ENCODE measurements at regions not wholly inside any gene's neighbourhood (a gene's known extent, or its start where the extent isn't known, plus 50 kb on each side); places are given as distances from the start of the nearest gene placed in this dataset.

- TF ChIP-seq, protein P1, sequence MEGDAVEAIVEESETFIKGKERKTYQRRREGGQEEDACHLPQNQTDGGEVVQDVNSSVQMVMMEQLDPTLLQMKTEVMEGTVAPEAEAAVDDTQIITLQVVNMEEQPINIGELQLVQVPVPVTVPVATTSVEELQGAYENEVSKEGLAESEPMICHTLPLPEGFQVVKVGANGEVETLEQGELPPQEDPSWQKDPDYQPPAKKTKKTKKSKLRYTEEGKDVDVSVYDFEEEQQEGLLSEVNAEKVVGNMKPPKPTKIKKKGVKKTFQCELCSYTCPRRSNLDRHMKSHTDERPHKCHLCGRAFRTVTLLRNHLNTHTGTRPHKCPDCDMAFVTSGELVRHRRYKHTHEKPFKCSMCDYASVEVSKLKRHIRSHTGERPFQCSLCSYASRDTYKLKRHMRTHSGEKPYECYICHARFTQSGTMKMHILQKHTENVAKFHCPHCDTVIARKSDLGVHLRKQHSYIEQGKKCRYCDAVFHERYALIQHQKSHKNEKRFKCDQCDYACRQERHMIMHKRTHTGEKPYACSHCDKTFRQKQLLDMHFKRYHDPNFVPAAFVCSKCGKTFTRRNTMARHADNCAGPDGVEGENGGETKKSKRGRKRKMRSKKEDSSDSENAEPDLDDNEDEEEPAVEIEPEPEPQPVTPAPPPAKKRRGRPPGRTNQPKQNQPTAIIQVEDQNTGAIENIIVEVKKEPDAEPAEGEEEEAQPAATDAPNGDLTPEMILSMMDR (conservative IDR thresholded peaks at IDR 0.05; ENCODE audit: low read depth, low read length) = no peak
- DNase-seq (ENCODE audit: low read depth) = no peak
- H3K4me3 ChIP-seq (ENCODE audit: low read length) = no peak overlapping the region
Measured at GRCh38 chr11:130616573-130616972, 168.1 kb downstream of the ADAMTS15 start.

DNA sequence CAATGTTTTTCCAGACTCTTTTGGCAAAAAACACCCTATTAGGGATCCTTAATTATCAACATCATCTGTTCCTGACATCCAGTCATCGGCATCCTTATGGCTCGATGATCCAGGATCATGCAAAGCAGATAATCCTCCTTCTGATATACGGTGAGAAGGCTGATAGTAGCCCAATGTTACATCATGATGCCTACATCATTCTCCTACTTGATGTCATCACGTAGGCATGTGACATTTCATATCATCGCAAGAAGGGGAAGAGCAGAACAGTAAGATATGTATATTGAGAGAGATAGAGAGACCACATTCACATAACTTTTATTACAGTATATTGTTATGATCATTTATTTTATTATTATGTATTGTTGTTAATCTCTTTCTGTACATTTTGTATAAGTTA is 168.6 kb downstream of the ADAMTS15 start:
- no peak overlapping the region for H3K4me3 ChIP-seq (ENCODE audit: low read length)
- no peak for DNase-seq (ENCODE audit: low read depth)
- TF ChIP-seq, protein P1 (conservative IDR thresholded peaks at IDR 0.05; ENCODE audit: low read depth, low read length) = no peak

DNA sequence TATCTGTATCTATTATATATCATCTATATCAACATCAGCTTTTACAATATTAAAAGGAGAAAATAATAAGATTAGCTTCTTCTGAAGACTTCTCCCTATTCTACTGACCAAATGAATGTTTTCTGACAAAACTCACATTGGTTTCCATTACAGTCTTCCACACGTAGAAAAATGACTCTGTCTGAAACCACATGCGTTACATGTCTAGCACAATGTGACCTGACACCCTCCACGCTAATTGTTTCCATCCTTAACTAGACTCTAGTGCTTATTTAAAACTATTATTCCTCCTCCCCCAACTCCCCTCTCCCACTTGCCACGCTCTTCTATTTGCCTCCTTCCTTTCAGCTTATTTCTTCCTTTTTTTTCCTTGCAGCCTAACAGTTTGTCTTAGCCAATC is 172.1 kb downstream of the ADAMTS15 start:
- no peak overlapping the region for H3K4me3 ChIP-seq (ENCODE audit: low read length)
- TF ChIP-seq, protein P1 (conservative IDR thresholded peaks at IDR 0.05; ENCODE audit: low read depth, low read length) = no peak
- DNase-seq (ENCODE audit: low read depth) = no peak

DNA sequence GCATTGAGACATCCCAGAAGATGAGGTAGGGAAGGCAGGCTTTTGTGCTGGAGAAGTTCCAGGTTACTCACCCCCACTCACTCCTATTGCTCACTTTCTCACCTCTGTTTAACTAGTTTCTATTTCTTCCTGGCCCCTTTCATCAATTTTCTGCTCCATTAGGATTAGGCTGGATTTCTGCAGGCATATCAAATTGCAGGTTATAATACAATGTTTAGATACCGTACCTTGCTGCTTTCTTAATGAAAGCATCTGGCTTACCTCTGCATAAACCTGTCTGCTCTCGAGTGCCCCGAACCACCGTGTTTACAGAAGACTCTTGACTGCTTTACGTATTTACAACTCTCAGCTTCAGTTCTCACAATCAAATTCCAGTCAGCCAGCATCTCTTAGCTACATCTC is 173.7 kb downstream of the ADAMTS15 start:
- TF ChIP-seq, protein P1 (conservative IDR thresholded peaks at IDR 0.05; ENCODE audit: low read depth, low read length) = no peak
- DNase-seq (ENCODE audit: low read depth) = no peak
- no peak overlapping the region for H3K4me3 ChIP-seq (ENCODE audit: low read length)

DNA sequence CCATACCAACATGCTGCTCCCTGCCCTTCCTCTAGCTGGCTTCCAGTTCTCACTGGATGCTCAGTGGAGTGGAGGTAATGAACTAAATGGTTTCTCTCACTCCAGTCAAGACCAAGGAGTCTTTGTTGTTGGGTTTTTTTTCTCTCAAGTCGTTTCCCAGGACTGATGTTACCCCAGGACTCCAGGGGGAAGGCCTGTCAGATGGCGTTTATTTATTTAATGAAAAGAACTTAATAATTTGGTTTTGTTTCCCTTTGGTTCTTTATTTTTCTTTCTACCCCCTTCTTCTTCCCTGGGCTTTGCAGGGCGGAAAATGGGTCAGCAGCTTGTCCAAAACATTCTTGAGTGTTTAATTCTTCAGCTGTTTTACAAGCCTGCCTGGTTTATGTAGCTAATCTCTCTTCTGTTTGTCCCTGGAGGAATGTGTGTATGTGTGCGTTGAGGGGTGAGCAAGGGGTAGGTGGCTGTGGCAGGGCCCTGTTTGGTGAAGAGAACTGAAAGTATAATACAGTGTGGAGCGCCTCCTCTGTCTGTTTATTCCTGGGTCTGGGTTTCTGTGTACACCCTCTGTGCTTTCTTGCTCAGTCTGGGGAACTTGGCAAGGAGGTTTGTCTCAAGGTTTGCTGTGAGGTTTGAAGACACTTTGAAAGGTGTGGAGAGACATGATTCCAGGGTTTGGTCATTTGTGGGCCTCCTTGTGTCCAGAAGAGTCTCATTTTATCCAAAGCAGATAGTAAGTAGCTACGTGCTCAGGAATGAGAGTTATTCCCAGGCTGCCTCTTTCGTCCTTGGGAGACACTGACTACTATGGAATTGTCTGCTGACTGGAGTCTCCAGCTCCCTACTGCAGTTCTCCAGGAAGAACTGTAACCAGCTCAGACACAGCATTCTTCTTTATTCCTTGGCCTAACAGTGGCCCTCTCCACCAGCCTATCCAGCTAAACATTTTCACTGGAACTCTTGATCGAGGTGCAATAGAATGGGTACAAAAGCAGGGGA is 175.5 kb downstream of the ADAMTS15 start:
- no peak overlapping the region for H3K4me3 ChIP-seq (ENCODE audit: low read length)
- no peak for DNase-seq (ENCODE audit: low read depth)
- TF ChIP-seq, protein P1 (conservative IDR thresholded peaks at IDR 0.05; ENCODE audit: low read depth, low read length) = peak; percentile 15

DNA sequence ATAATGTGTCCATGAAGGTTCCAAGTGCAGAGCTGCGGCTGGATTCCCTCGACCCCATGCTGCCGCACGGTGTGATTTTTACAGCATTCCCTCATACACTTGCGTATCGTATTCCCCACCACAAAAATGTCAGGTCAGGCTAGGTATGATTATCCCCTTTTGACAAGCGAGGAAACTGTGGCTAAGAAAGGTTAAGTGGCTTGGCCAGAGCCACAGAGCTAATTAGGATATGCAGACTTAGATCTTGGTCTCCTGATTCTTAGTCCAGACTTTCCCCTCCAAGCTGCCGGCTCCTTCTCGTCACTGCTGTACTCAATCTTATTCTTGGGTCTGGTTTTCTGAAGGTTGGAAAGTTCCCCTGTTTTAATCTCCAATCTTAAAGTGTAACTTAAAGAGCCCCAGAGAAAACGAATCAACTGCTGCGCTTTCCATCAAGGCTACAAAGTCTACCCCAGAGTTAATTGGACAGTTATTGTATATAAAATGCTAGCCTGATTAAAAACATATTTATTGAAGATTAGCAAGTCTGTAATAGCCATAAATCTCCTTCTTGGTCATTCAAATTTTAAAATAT is 176.6 kb downstream of the ADAMTS15 start:
- peak; percentile 90 for DNase-seq (ENCODE audit: low read depth)

More for the DNA sequence above, 176.6 kb downstream of the ADAMTS15 start:
- H3K4me3 ChIP-seq (ENCODE audit: low read length) = no peak overlapping the region
- TF ChIP-seq, protein P1 (conservative IDR thresholded peaks at IDR 0.05; ENCODE audit: low read depth, low read length) = no peak
